Skeletal muscle satellite cell (primary cell): ENCODE measurements at regions not wholly inside any gene's neighbourhood (a gene's known extent, or its start where the extent isn't known, plus 50 kb on each side); places are given as distances from the start of the nearest gene placed in this dataset.

Experiments
- H3K27me3 ChIP-seq: 2 replicates; pipeline ENCODE4 v1.7.0; 2013; ENCODE audit warnings: low read length; ENCODE audit not compliant: control insufficient read depth, insufficient read depth
- H3K36me3 ChIP-seq: 2 replicates; pipeline ENCODE4 v1.7.0; 2013; ENCODE audit warnings: mild to moderate bottlenecking, control low read depth, low read length; ENCODE audit not compliant: insufficient read depth
- H3K4me1 ChIP-seq: 2 replicates; pipeline ENCODE4 v1.7.0; 2013; ENCODE audit warnings: low read length; ENCODE audit not compliant: control insufficient read depth, insufficient read depth
- H3K4me2 ChIP-seq: 2 replicates; pipeline ENCODE4 v1.7.0; 2013; ENCODE audit warnings: mild to moderate bottlenecking, low read length
- H3K4me3 ChIP-seq: 2 replicates; pipeline ENCODE4 v1.7.0; 2013; ENCODE audit warnings: low read length
- H3K9ac ChIP-seq: 2 replicates; pipeline ENCODE4 v1.7.0; 2013; ENCODE audit warnings: mild to moderate bottlenecking, low read depth, low read length, moderate library complexity
- H3K9me3 ChIP-seq: replicated peaks from 2 replicates; pipeline ENCODE4 v1.7.0; 2013; ENCODE audit warnings: mild to moderate bottlenecking, control low read depth, low read length

DNA sequence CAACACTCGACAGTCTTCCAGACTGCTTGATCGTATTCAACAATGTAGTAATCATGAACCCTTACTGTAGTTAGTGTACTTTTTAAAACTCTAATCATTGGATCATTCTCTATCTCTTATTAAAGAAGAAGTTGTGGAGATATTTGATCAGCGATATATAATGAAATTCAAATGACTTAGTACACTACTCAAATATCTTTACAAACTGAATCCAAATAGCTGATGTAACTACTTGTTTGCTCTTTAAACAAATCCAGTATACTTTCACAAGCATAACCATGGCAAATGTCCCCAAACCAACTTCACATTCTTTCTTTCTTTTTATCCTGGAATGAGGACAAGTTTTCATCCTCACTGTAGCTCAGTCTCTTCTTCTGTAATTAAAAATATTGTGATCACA is 1569.9 kb upstream of the ADGRL3 start:
- Histone ChIP-seq H3K36me3 (no peaks in the 10 kb centered on the region), H3K4me2 (no peak overlapping the region), H3K9me3 (no peaks in the 10 kb centered on the region), H3K27me3 (no peaks in the 10 kb centered on the region), H3K4me3 (no peak overlapping the region), H3K4me1 (no peaks in the 10 kb centered on the region), H3K9ac (no peak overlapping the region)

DNA sequence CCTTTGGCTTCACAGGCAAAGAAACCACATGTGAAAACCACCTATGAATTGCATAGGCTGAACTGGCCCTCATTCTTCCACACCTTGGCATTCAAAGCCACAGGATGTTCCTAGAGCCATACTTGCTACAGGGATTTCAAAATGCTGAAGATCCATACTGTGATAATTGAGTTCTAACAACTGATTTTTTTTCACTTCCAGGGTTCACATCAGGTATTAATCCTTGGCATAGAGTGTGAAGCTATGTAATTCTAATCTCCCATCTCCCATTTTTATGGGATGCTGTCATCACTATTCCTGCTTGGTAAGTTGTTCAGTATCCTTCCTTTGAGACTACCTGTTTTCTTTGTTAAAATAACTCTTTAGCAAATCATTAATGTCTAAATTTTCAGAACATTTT is 1569.2 kb upstream of the ADGRL3 start:
- H3K4me1 ChIP-seq = no peaks in the 10 kb centered on the region
- no peaks in the 10 kb centered on the region for H3K36me3 ChIP-seq
- H3K4me3 ChIP-seq = no peak overlapping the region
- H3K27me3 ChIP-seq = no peaks in the 10 kb centered on the region
- H3K4me2 ChIP-seq = no peak overlapping the region
- no peaks in the 10 kb centered on the region for H3K9me3 ChIP-seq
- no peak overlapping the region for H3K9ac ChIP-seq

DNA sequence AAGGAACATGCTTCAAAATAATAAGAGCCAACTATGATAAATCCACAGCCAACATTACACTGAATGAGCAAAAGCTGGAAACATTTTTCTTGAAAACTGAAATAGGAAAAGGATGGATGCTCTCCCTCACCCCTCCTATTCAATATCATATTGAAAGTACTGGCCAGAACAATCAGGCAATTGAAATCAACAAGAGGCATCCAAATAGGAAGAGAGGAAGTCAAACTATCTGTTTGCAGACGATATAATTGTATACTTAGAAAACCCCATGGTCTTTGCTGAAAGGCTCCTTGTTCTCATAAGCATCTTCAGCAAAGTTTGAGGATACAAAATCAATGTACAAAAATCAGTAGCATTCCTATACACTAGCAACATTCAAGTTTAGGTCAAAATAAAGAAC is 1562.5 kb upstream of the ADGRL3 start:
- H3K4me3 ChIP-seq = no peak overlapping the region
- no peak overlapping the region for H3K9ac ChIP-seq
- H3K9me3 ChIP-seq = no peaks in the 10 kb centered on the region

DNA sequence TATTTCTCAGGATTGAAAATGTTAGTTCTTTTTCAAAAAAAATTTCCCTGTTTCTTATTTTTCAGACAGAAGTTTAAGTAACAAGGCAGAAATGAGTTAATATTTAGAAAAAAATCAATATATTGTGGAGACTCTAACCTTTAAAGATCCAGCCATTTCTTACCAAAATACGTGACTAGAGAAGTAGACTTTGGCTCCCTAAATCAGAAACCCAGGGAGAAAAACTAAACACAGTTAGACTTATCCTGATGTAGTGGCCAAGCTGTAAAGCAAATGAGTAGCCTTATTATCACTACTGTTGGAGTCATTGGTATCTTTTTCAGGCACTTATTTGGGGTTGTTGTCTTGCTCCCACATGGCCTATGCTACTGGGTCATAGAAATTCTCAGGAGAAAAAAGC is 1556.4 kb upstream of the ADGRL3 start:
- Histone ChIP-seq H3K36me3 (no peaks in the 10 kb centered on the region), H3K9ac (no peak overlapping the region), H3K4me1 (no peaks in the 10 kb centered on the region), H3K9me3 (no peaks in the 10 kb centered on the region), H3K27me3 (no peaks in the 10 kb centered on the region), H3K4me3 (no peak overlapping the region), H3K4me2 (no peak overlapping the region)

More for the DNA sequence above, 1562.5 kb upstream of the ADGRL3 start:
- Histone ChIP-seq H3K36me3 (no peaks in the 10 kb centered on the region), H3K4me2 (no peak overlapping the region), H3K4me1 (no peaks in the 10 kb centered on the region), H3K27me3 (no peaks in the 10 kb centered on the region)

DNA sequence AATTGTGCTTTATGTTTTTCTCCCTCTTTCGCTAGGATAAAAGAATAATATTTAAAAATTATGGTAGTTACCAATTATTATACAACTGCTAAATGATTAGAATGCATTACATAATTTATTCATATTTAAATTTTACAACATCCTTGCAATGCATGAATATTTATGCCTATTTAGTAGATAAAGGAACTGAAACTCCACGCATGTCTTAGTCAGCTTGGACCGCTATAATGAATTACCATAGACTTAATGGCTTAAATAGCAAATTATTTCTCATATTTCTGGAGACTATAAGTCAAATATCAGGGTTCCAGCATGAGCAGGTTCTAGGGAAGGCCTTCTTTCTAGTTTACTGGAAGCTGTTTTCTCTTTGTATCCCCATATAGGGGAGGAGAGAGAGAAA is 1555.4 kb upstream of the ADGRL3 start:
- no peaks in the 10 kb centered on the region for H3K27me3 ChIP-seq
- H3K9me3 ChIP-seq = no peaks in the 10 kb centered on the region
- H3K36me3 ChIP-seq = no peaks in the 10 kb centered on the region
- no peak overlapping the region for H3K4me3 ChIP-seq
- no peak overlapping the region for H3K4me2 ChIP-seq
- no peaks in the 10 kb centered on the region for H3K4me1 ChIP-seq
- H3K9ac ChIP-seq = no peak overlapping the region

DNA sequence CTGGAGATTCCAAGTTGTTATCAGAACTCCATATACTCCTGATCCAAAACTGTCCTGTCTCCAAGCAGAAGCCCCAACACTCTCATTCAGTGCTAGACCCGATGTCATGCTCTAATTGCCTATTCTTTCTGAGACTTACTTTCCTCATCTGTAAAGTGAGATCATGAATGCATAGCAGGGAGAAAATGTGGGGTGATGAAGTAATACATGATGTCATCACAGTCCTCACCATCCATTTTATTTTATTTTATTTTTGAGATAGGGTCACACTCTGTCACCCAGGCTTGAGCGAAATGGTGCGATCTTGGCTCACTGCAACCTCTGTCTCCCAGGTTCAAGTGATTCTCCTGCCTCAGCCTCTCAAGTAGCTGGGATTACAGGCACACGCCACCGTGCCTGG is 1554.0 kb upstream of the ADGRL3 start:
- Histone ChIP-seq H3K36me3 (no peaks in the 10 kb centered on the region), H3K9ac (no peak overlapping the region), H3K4me1 (no peaks in the 10 kb centered on the region), H3K4me3 (no peak overlapping the region), H3K27me3 (no peaks in the 10 kb centered on the region), H3K4me2 (no peak overlapping the region), H3K9me3 (no peaks in the 10 kb centered on the region)

DNA sequence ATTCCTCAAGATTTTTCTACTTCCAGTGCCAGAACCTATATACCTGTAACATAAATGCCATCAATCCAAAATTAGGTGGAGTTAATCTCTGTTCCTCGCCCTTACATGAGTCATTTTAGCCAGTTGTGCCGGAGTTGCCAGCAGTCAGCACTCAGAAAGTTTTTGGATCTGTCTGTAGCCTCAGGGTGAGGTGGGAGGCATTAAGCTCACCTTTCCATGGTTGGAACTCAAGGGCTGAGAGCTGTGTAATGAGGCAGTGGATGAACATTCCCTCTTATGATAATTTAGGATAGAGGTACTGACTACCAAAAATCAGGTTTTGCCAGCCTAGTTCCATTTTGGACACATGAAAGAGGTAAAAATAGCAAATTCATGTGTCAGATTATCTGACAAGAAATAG is 1553.1 kb upstream of the ADGRL3 start:
- no peaks in the 10 kb centered on the region for H3K9me3 ChIP-seq
- no peaks in the 10 kb centered on the region for H3K4me1 ChIP-seq
- no peak overlapping the region for H3K4me2 ChIP-seq
- no peaks in the 10 kb centered on the region for H3K36me3 ChIP-seq
- H3K9ac ChIP-seq = no peak overlapping the region
- H3K4me3 ChIP-seq = no peak overlapping the region
- no peaks in the 10 kb centered on the region for H3K27me3 ChIP-seq

DNA sequence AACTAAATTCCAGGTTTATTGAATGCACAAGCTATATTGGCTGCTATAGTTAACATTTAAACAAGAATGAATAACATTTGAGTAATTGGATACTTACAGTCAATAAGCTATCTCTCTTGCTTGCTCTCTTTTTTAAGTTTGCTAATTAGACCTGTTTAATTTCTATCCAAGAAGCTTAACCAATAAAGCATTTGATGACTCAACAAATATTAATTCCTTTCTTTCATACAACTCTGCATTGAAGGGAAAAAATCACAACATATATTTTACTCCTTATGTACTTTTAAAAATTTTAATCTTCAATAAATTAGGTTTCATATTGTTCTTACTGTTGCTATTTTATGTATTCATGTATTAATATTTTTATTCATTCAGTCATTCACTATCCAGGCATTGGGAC is 1552.6 kb upstream of the ADGRL3 start:
- no peaks in the 10 kb centered on the region for H3K9me3 ChIP-seq
- H3K36me3 ChIP-seq = no peaks in the 10 kb centered on the region
- no peaks in the 10 kb centered on the region for H3K27me3 ChIP-seq
- H3K4me2 ChIP-seq = no peak overlapping the region
- H3K4me1 ChIP-seq = no peaks in the 10 kb centered on the region
- H3K4me3 ChIP-seq = no peak overlapping the region
- H3K9ac ChIP-seq = no peak overlapping the region

DNA sequence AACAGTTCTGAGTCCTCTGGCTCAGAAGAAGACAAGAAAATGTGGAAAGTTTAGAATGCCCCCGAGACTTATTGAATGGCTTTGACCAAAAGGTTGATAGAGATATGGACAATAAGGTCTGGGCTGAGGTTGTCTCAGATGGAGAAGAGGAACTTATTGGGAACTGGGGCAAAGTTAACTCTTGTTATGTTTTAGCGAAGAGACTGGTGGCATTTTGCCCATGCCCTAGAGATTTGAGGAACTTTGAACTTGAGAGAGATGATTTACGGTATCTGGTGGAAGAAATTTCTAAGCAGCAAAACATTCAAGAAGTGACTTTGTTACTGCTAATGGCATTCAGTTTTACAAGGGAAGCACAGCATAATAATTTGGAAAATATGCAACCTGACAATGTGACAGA is 1549.3 kb upstream of the ADGRL3 start:
- no peaks in the 10 kb centered on the region for H3K4me1 ChIP-seq
- H3K9me3 ChIP-seq = no peaks in the 10 kb centered on the region
- no peak overlapping the region for H3K9ac ChIP-seq
- H3K27me3 ChIP-seq = no peaks in the 10 kb centered on the region
- H3K36me3 ChIP-seq = no peaks in the 10 kb centered on the region
- H3K4me2 ChIP-seq = no peak overlapping the region
- H3K4me3 ChIP-seq = no peak overlapping the region

DNA sequence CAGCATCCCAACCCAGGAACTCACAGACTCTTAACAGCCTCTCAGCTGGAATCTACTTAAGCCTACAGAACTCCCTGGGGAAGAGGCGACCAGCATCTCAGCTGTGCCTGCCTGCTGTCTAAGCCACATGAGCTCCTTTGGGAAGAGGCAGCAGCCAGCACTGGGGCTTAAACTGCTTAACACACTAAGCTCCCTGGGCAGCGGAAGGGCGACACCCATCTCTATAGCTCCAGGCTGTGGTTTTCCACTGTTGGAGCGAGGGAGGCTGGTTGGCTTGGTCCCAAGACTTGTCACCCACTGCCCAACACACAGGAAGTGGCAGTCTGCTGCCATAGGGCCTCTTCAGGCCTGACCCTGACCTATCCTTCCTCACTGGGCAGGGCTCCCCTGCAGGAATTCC is 1544.1 kb upstream of the ADGRL3 start:
- Histone ChIP-seq H3K9me3 (no peaks in the 10 kb centered on the region), H3K4me1 (no peaks in the 10 kb centered on the region), H3K9ac (no peak overlapping the region), H3K4me2 (no peak overlapping the region), H3K27me3 (no peaks in the 10 kb centered on the region), H3K36me3 (no peaks in the 10 kb centered on the region), H3K4me3 (no peak overlapping the region)

DNA sequence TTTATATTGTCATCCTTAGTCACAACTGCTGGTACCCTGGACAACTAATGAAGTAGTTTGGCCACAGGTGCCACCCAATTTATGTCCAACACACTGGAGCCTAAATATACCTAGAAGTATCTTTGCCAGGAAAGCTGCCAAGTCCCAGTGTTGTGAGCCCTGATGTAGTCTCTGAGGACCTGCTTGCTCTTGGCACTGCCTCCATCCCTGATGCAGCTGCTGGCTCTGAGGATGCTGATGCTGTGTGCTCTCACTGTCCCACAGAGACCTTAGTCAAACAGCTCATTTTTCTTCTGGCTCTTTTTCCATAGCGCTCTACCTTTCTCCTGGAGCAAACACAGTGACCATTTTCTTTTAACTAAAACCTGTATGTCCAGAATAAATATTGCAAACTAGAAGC is 1535.4 kb upstream of the ADGRL3 start:
- no peak overlapping the region for H3K4me3 ChIP-seq
- H3K9ac ChIP-seq = no peak overlapping the region
- no peaks in the 10 kb centered on the region for H3K27me3 ChIP-seq
- H3K4me2 ChIP-seq = no peak overlapping the region
- H3K9me3 ChIP-seq = no peaks in the 10 kb centered on the region
- no peaks in the 10 kb centered on the region for H3K36me3 ChIP-seq
- no peaks in the 10 kb centered on the region for H3K4me1 ChIP-seq

DNA sequence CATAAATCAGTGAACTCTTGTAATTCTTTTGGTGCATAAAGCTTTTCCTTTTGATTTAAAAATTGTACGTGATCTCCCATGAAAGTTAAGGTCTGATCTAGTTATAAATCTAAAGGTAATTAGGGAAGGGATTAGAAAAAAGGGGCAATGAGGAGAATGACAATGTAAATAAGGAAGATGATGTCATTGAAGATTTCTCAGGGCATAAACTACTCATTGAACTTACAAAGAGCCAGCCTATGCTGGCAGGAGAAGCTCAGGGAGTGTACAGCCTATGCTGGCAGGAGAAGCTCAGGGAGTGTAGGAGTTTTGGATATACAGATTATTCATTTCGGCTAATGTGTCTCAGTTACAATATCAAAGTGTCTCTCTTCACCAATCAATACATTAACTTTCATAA is 1533.5 kb upstream of the ADGRL3 start:
- Histone ChIP-seq H3K36me3 (no peaks in the 10 kb centered on the region), H3K27me3 (no peaks in the 10 kb centered on the region), H3K9ac (no peak overlapping the region), H3K4me1 (no peaks in the 10 kb centered on the region), H3K9me3 (no peaks in the 10 kb centered on the region), H3K4me3 (no peak overlapping the region), H3K4me2 (no peak overlapping the region)

DNA sequence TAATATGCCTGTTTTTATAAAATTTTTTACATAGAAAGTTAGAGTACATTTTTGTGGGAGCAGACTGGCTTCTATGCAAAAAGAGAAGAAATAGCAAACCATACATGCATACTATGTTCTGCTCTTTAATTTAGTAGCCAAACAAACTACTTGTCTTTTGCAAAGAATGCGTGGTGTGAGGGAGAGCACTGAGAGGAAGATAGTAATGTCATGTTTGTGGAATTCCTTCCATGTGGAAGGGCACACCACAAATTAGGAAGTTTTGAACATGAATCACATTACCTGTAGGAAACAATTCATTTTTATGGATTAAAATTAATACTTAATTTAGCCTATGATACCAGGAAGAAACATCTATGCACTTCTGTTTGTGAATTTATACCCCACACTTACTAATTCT is 1529.1 kb upstream of the ADGRL3 start:
- no peaks in the 10 kb centered on the region for H3K4me1 ChIP-seq
- no peak overlapping the region for H3K9ac ChIP-seq
- no peaks in the 10 kb centered on the region for H3K27me3 ChIP-seq
- no peaks in the 10 kb centered on the region for H3K36me3 ChIP-seq
- no peak overlapping the region for H3K4me3 ChIP-seq
- no peak overlapping the region for H3K4me2 ChIP-seq
- H3K9me3 ChIP-seq = no peaks in the 10 kb centered on the region
